ENCODE measurements at regions not wholly inside any gene's neighbourhood (a gene's known extent, or its start where the extent isn't known, plus 50 kb on each side); places are given as distances from the start of the nearest gene placed in this dataset.

- no peak overlapping the region for H3K4me3 ChIP-seq (ENCODE audit: low read length)
- ATAC-seq (no peak), DNase-seq (no peak)
- H3K79me2 ChIP-seq (ENCODE audit: low read length) = no peaks in the 10 kb centered on the region
- H3F3A ChIP-seq (ENCODE audit: low read length, unreplicated experiment) = no peaks in the 10 kb centered on the region
- no peak overlapping the region for H3K27ac ChIP-seq (ENCODE audit: low read length)
- no peaks in the 10 kb centered on the region for H4K20me1 ChIP-seq (ENCODE audit: low read length)
- ChIA-PET CTCF (no interaction called here), POLR2A (ENCODE audit: unreplicated experiment) (no interaction called here)
- no peak overlapping the region for H3K9ac ChIP-seq (ENCODE audit: low read length)
- H3K4me2 ChIP-seq (ENCODE audit: low read length) = no peak overlapping the region
- TF ChIP-seq EZH2 (IDR thresholded peaks at IDR 0.05; ENCODE audit: low read length, unreplicated experiment) = no peak
- TF ChIP-seq CTCF (conservative IDR thresholded peaks at IDR 0.05; ENCODE audit: low read depth, low read length) = no peak
- TF ChIP-seq EZH2phosphoT487 (IDR thresholded peaks at IDR 0.05; ENCODE audit: borderline replicate concordance, low read length) = no peak
- no peaks in the 10 kb centered on the region for H3K9me3 ChIP-seq (ENCODE audit: low read length)
- H3K9me2 ChIP-seq (replicated peaks; ENCODE audit: low read length) = no peaks in the 10 kb centered on the region
- H3K36me3 ChIP-seq (ENCODE audit: low read depth, low read length) = no peaks in the 10 kb centered on the region
- no peaks in the 10 kb centered on the region for H3K4me1 ChIP-seq (ENCODE audit: insufficient read depth, low read length)
- H2AFZ ChIP-seq (ENCODE audit: low read length) = no peak overlapping the region
- intact Hi-C loops (cut with micrococcal nuclease) = no loop called here
- no TSS peak for BruUV-seq (replicated peaks)
- H3K27me3 ChIP-seq (ENCODE audit: low read length) = no peaks in the 10 kb centered on the region
Measured at GRCh38 chr7:106802589-106802988, 62.5 kb upstream of the PIK3CG start.

DNA sequence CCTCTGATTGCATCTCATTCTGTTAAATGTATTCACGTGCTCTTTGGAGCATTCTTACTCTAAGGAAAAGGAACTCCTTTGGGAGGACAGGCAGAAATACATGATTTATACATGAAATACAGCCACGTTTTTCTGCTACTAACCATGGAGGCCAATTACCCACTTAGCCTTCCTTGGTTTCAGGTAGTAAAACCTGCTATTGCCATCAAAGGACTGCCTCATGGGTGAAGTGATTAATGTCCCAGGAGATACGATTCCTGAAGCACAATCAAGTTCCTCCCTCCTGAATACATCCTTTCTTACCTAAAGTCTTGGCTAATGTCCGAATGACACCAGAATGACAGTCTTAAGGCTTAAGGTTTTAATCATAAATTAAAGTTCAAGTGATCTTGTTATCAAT lies 58.5 kb upstream of the PIK3CG start:
- H3K9me3 ChIP-seq (ENCODE audit: low read length) = no peaks in the 10 kb centered on the region
- no peaks in the 10 kb centered on the region for H3K4me1 ChIP-seq (ENCODE audit: insufficient read depth, low read length)
- H3K4me3 ChIP-seq (ENCODE audit: low read length) = no peak overlapping the region
- no peaks in the 10 kb centered on the region for H3K27me3 ChIP-seq (ENCODE audit: low read length)
- intact Hi-C loops (cut with micrococcal nuclease) = no loop called here
- no peaks in the 10 kb centered on the region for H3K79me2 ChIP-seq (ENCODE audit: low read length)
- no peak overlapping the region for H3K9ac ChIP-seq (ENCODE audit: low read length)
- H3F3A ChIP-seq (ENCODE audit: low read length, unreplicated experiment) = no peaks in the 10 kb centered on the region
- POLR2A ChIA-PET (ENCODE audit: unreplicated experiment) = no interaction called here
- DNase-seq = no peak
- CTCF ChIA-PET = no interaction called here
- no peak overlapping the region for H3K27ac ChIP-seq (ENCODE audit: low read length)
- no peak for TF ChIP-seq CTCF (conservative IDR thresholded peaks at IDR 0.05; ENCODE audit: low read depth, low read length)
- no peak for TF ChIP-seq EZH2phosphoT487 (IDR thresholded peaks at IDR 0.05; ENCODE audit: borderline replicate concordance, low read length)
- TF ChIP-seq EZH2 (IDR thresholded peaks at IDR 0.05; ENCODE audit: low read length, unreplicated experiment) = no peak
- no peaks in the 10 kb centered on the region for H3K36me3 ChIP-seq (ENCODE audit: low read depth, low read length)
- H3K4me2 ChIP-seq (ENCODE audit: low read length) = no peak overlapping the region
- H3K9me2 ChIP-seq (replicated peaks; ENCODE audit: low read length) = no peaks in the 10 kb centered on the region
- no peak overlapping the region for H2AFZ ChIP-seq (ENCODE audit: low read length)
- BruUV-seq (replicated peaks) = no TSS peak
- no peaks in the 10 kb centered on the region for H4K20me1 ChIP-seq (ENCODE audit: low read length)
- ATAC-seq = no peak

DNA sequence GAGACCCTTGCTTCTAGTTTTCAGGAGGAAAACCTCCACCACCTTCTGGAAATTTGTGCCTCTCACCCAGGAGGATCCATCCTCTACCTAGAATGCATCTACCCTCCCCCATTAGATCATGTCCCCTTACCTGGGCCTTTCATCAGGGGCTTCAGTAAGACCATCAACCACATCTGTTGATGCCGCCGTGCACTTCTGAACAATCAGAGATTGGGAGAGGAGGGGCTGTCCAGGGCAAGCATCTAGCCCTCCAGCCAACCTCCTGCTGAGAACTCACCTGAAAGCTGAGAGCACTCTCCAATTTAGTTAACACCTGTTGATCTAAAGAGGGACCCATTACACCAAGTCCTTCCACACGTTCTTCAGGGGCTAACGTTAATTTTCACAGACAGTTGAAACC lies 57.6 kb upstream of the PIK3CG start:
- H3F3A ChIP-seq (ENCODE audit: low read length, unreplicated experiment) = no peaks in the 10 kb centered on the region
- no peak overlapping the region for H3K9ac ChIP-seq (ENCODE audit: low read length)
- H2AFZ ChIP-seq (ENCODE audit: low read length) = no peak overlapping the region; the same call in 1 of the 2 replicates
- ChIA-PET POLR2A (ENCODE audit: unreplicated experiment) (no interaction called here), CTCF (no interaction called here)
- no peaks in the 10 kb centered on the region for H3K9me3 ChIP-seq (ENCODE audit: low read length)
- no peaks in the 10 kb centered on the region for H4K20me1 ChIP-seq (ENCODE audit: low read length)
- BruUV-seq (replicated peaks) = no TSS peak
- ATAC-seq = no peak
- no peak overlapping the region for H3K4me2 ChIP-seq (ENCODE audit: low read length)
- no peaks in the 10 kb centered on the region for H3K4me1 ChIP-seq (ENCODE audit: insufficient read depth, low read length)
- H3K27ac ChIP-seq (ENCODE audit: low read length) = no peak overlapping the region
- H3K27me3 ChIP-seq (ENCODE audit: low read length) = no peaks in the 10 kb centered on the region
- intact Hi-C loops (cut with micrococcal nuclease) = no loop called here
- H3K4me3 ChIP-seq (ENCODE audit: low read length) = no peak overlapping the region
- DNase-seq = no peak
- H3K79me2 ChIP-seq (ENCODE audit: low read length) = no peaks in the 10 kb centered on the region
- no peaks in the 10 kb centered on the region for H3K9me2 ChIP-seq (replicated peaks; ENCODE audit: low read length)
- no peaks in the 10 kb centered on the region for H3K36me3 ChIP-seq (ENCODE audit: low read depth, low read length)
- no peak for TF ChIP-seq EZH2 (IDR thresholded peaks at IDR 0.05; ENCODE audit: low read length, unreplicated experiment)
- TF ChIP-seq EZH2phosphoT487 (IDR thresholded peaks at IDR 0.05; ENCODE audit: borderline replicate concordance, low read length) = no peak
- no peak for TF ChIP-seq CTCF (conservative IDR thresholded peaks at IDR 0.05; ENCODE audit: low read depth, low read length)
